ENCODE measurements at regions not wholly inside any gene's neighbourhood (a gene's known extent, or its start where the extent isn't known, plus 50 kb on each side); places are given as distances from the start of the nearest gene placed in this dataset.
A peak's percentile ranks its signal among the peaks of the same experiment; 100 is the strongest.

- no peak for DNase-seq
Observed at GRCh38 chr12:69099201-69099837, 140.1 kb upstream of the CPSF6 start.

- DNase-seq: peak; percentile 8
Observed at GRCh38 chr12:69101505-69101904, 137.9 kb upstream of the CPSF6 start.

- DNase-seq: no peak
Observed at GRCh38 chr12:69102856-69103255, 136.5 kb upstream of the CPSF6 start.

- peak; percentile 74 for DNase-seq
Observed at GRCh38 chr12:69105101-69105962, 134.0 kb upstream of the CPSF6 start.

- no peak for DNase-seq
Observed at GRCh38 chr12:69106482-69107118, 132.8 kb upstream of the CPSF6 start.

- DNase-seq: no peak
Observed at GRCh38 chr12:69107541-69107940, 131.8 kb upstream of the CPSF6 start.

GRCh38 chr12:69108037-69108436, 131.3 kb upstream of the CPSF6 start:
- no peak for DNase-seq

- DNase-seq: no peak
Observed at GRCh38 chr12:69112616-69113015, 126.8 kb upstream of the CPSF6 start.

GRCh38 chr12:69115099-69115498, 124.3 kb upstream of the CPSF6 start:
- DNase-seq: no peak

- no peak for DNase-seq
Observed at GRCh38 chr12:69115951-69116350, 123.4 kb upstream of the CPSF6 start.

- no peak for DNase-seq
Observed at GRCh38 chr12:69117566-69118266, 121.7 kb upstream of the CPSF6 start.

- no peak for DNase-seq
Observed at GRCh38 chr12:69118516-69118915, 120.9 kb upstream of the CPSF6 start.

GRCh38 chr12:69119770-69120169, 119.6 kb upstream of the CPSF6 start:
- DNase-seq: no peak

GRCh38 chr12:69120354-69120753, 119.0 kb upstream of the CPSF6 start:
- no peak for DNase-seq

GRCh38 chr12:69123311-69123710, 116.1 kb upstream of the CPSF6 start:
- no peak for DNase-seq

GRCh38 chr12:69123919-69124638, 115.3 kb upstream of the CPSF6 start:
- peak; percentile 55 for DNase-seq

- no peak for DNase-seq
Observed at GRCh38 chr12:69129017-69129416, 110.4 kb upstream of the CPSF6 start.

GRCh38 chr12:69129564-69129963, 109.8 kb upstream of the CPSF6 start:
- no peak for DNase-seq

- no peak for DNase-seq
Observed at GRCh38 chr12:69130064-69130463, 109.3 kb upstream of the CPSF6 start.

- no peak for DNase-seq
Observed at GRCh38 chr12:69131077-69131476, 108.3 kb upstream of the CPSF6 start.

GRCh38 chr12:69136931-69137613, 102.3 kb upstream of the CPSF6 start:
- no peak for DNase-seq

- DNase-seq: no peak
Observed at GRCh38 chr12:69141074-69141473, 98.3 kb upstream of the CPSF6 start.
